Endothelial cell of umbilical vein (primary cell): ENCODE measurements at regions not wholly inside any gene's neighbourhood (a gene's known extent, or its start where the extent isn't known, plus 50 kb on each side); places are given as distances from the start of the nearest gene placed in this dataset.

Experiments used
- BruUV-seq: library from RNA; stranded (reverse); fragments of 400-500 nt; replicated peaks from 2 replicates; lab custom pipeline; 2021; lab: Mats Ljungman, UMichigan
- CTCF ChIA-PET: fragments of 300-600, 350-600 bp; sonication (Branson Sonifier 250); formaldehyde crosslinking; loops from one replicate; lab custom pipeline; 2021; ENCODE audit warnings: antibody characterized with exemption, inconsistent platforms; lab: Charles Lee
- POLR2A ChIA-PET: fragments of 300-600, 350-600 bp; sonication (Branson Sonifier 250); formaldehyde crosslinking; loops from one replicate; lab custom pipeline; 2021; ENCODE audit warnings: antibody characterized with exemption, inconsistent platforms; lab: Charles Lee
- DNase-seq: peaks from one replicate; pipeline ENCODE4 v3.0.0-alpha.2; 2011; ENCODE audit warnings: low read depth, low spot score
- FAIRE-seq: peaks from 2 replicates; lab custom pipeline; 2011; peaks lifted over from hg19 to GRCh38; lab: Jason Lieb, UNC
- H2AFZ ChIP-seq: 2 replicates; pipeline ENCODE4 v1.6.0; 2012; ENCODE audit warnings: low read depth, low read length, control low read depth, inconsistent platforms
- H3K27ac ChIP-seq: 2 replicates; pipeline ENCODE4 v1.5.1; 2011; ENCODE audit warnings: low read depth, mild to moderate bottlenecking, control low read depth, low read length, moderate library complexity; ENCODE audit not compliant: insufficient read depth
- H3K27me3 ChIP-seq, 2 experiments: 2 replicates each; pipeline versions ENCODE4 v1.6.0 to v1.6.1; 2011; ENCODE audit warnings: low read length in 2 of 2, mixed read lengths in 1 of 2; ENCODE audit not compliant: control insufficient read depth in 2 of 2, insufficient read depth in 2 of 2
- H3K36me3 ChIP-seq, 2 experiments: 2 replicates in 1 of 2; 3 replicates in 1 of 2; pipeline ENCODE4 v1.5.1; 2011; ENCODE audit warnings: low read length in 2 of 2, mild to moderate bottlenecking in 1 of 2, moderate library complexity in 1 of 2; ENCODE audit not compliant: control insufficient read depth in 2 of 2, insufficient read depth in 2 of 2; ENCODE audit errors: extremely low read depth in 1 of 2
- H3K4me1 ChIP-seq: 3 replicates; pipeline ENCODE4 v1.5.1; 2011; ENCODE audit warnings: mild to moderate bottlenecking, low read length; ENCODE audit not compliant: control insufficient read depth, insufficient read depth; ENCODE audit errors: extremely low read depth
- H3K4me2 ChIP-seq: 2 replicates; pipeline ENCODE4 v1.6.1; 2011; ENCODE audit warnings: low read length, control low read depth, mixed read lengths; ENCODE audit not compliant: insufficient read depth
- H3K4me3 ChIP-seq, 3 experiments: fragments of 200-600 bp in 1 of 3; sonication (generic), shearing (Covaris generic) in 1 of 3; replicated peaks in 1 of 3; 2 replicates each; pipeline ENCODE4 v1.5.1; 2011 to 2016; ENCODE audit warnings: control low read depth in 3 of 3, low read length in 3 of 3, mild to moderate bottlenecking in 2 of 3, inconsistent platforms in 1 of 3, low read depth in 1 of 3, moderate library complexity in 1 of 3; ENCODE audit not compliant: insufficient read depth in 1 of 3
- H3K79me2 ChIP-seq: 2 replicates; pipeline ENCODE4 v1.6.0; 2012; ENCODE audit warnings: low read length, inconsistent platforms; ENCODE audit not compliant: control insufficient read depth, insufficient read depth
- H3K9ac ChIP-seq: replicated peaks from 2 replicates; pipeline ENCODE3; 2011; ENCODE audit warnings: low read length, control low read depth; ENCODE audit not compliant: insufficient read depth; ENCODE audit errors: extremely low read depth
- H3K9me1 ChIP-seq: replicated peaks from 3 replicates; pipeline ENCODE4 v1.6.0; 2011; ENCODE audit warnings: mild to moderate bottlenecking, low read length; ENCODE audit not compliant: control insufficient read depth, insufficient read depth; ENCODE audit errors: extremely low read depth
- H3K9me3 ChIP-seq: replicated peaks from 2 replicates; pipeline ENCODE4 v1.5.1; 2012; ENCODE audit warnings: low read length, inconsistent platforms; ENCODE audit not compliant: control insufficient read depth, insufficient read depth
- H4K20me1 ChIP-seq: replicated peaks from 2 replicates; pipeline ENCODE3; 2011; ENCODE audit warnings: mild to moderate bottlenecking, low read length; ENCODE audit not compliant: control insufficient read depth, insufficient read depth; ENCODE audit errors: extremely low read depth
- EZH2 ChIP-seq: IDR thresholded peaks from 2 replicates; pipeline ENCODE4 v1.6.1; 2012; ENCODE audit warnings: borderline replicate concordance, low read depth, mild to moderate bottlenecking, moderate library complexity, low read length, inconsistent platforms; ENCODE audit not compliant: severe bottlenecking
- FOS ChIP-seq: IDR thresholded peaks from 2 replicates; pipeline ENCODE4 v1.6.1; 2011; ENCODE audit warnings: mild to moderate bottlenecking, low read length, moderate library complexity, borderline replicate concordance; ENCODE audit not compliant: insufficient read depth
- GATA2 ChIP-seq: IDR thresholded peaks from 2 replicates; pipeline ENCODE4 v1.7.0; 2011; ENCODE audit warnings: low read depth, mild to moderate bottlenecking, moderate library complexity, mixed read lengths, low read length; ENCODE audit not compliant: insufficient read length, insufficient read depth
- JUN ChIP-seq: IDR thresholded peaks from 2 replicates; pipeline ENCODE4 v1.6.1; 2011; ENCODE audit warnings: borderline replicate concordance, low read depth; ENCODE audit not compliant: insufficient read length, insufficient read depth
- MYC ChIP-seq: IDR thresholded peaks from one replicate; pipeline ENCODE4 v1.6.1; 2011; ENCODE audit warnings: mild to moderate bottlenecking, low read depth, low read length
- POLR2A ChIP-seq: IDR thresholded peaks from 2 replicates; pipeline ENCODE4 v1.6.1; 2012; ENCODE audit warnings: low read depth, mild to moderate bottlenecking, control low read depth, low read length
- POLR2AphosphoS5 ChIP-seq: IDR thresholded peaks from 2 replicates; pipeline ENCODE4 v1.6.1; 2012; ENCODE audit warnings: low read depth, mild to moderate bottlenecking, control low read depth, low read length, moderate library complexity; ENCODE audit not compliant: insufficient read depth
- dilution Hi-C: fragments of 300-500 bp; cut with MboI; formaldehyde crosslinking; loops from one replicate; pipeline ENCODE4 v1.15.0; 2019; ENCODE audit warnings: low sequenced_read_pairs; ENCODE audit not compliant: extremely low pct_ligation_motif_present
- intact Hi-C: fragments of 100-400 bp; cut with micrococcal nuclease; formaldehyde crosslinking; loops from one replicate; pipeline ENCODE4 v1.10.0; 2022
- TF ChIP-seq, protein P1 (sequence below), 2 donors: IDR thresholded peaks; 1 replicate in 1 of 2; 2 replicates in 1 of 2; pipeline ENCODE4 v1.5.1; 2011; ENCODE audit warnings: low read length in 2 of 2, mild to moderate bottlenecking in 2 of 2, moderate library complexity in 2 of 2, control low read depth in 1 of 2, inconsistent platforms in 1 of 2, low read depth in 1 of 2; ENCODE audit not compliant: insufficient read depth in 1 of 2; ENCODE audit errors: extremely low read depth in 1 of 2
- TF ChIP-seq, protein P2 (sequence below): IDR thresholded peaks from 2 replicates; pipeline ENCODE4 v1.6.1; 2011; ENCODE audit not compliant: insufficient read depth, insufficient read length

GRCh38 chr20:54794874-54795273 is 319.5 kb downstream of the DOK5 start:
- dilution Hi-C loops (no loop called here), intact Hi-C loops (no loop called here)
- Histone ChIP-seq H2AFZ (no peak overlapping the region), H3K9ac (no peak overlapping the region), H3K27me3 (no peaks in the 10 kb centered on the region), H3K4me3 (no peak overlapping the region), H3K27ac (no peak overlapping the region), H3K9me1 (no peaks in the 10 kb centered on the region), H3K9me3 (peaks cover 1% of the 10 kb centered on the region), H4K20me1 (no peaks in the 10 kb centered on the region), H3K36me3 (no peaks in the 10 kb centered on the region), H3K4me2 (no peak overlapping the region), H3K79me2 (no peaks in the 10 kb centered on the region), H3K4me1 (no peaks in the 10 kb centered on the region)
- no peak for TF ChIP-seq POLR2AphosphoS5
- TF ChIP-seq GATA2: no peak
- no peak for TF ChIP-seq MYC
- TF ChIP-seq FOS: no peak
- no peak for TF ChIP-seq POLR2A
- TF ChIP-seq, protein P1, sequence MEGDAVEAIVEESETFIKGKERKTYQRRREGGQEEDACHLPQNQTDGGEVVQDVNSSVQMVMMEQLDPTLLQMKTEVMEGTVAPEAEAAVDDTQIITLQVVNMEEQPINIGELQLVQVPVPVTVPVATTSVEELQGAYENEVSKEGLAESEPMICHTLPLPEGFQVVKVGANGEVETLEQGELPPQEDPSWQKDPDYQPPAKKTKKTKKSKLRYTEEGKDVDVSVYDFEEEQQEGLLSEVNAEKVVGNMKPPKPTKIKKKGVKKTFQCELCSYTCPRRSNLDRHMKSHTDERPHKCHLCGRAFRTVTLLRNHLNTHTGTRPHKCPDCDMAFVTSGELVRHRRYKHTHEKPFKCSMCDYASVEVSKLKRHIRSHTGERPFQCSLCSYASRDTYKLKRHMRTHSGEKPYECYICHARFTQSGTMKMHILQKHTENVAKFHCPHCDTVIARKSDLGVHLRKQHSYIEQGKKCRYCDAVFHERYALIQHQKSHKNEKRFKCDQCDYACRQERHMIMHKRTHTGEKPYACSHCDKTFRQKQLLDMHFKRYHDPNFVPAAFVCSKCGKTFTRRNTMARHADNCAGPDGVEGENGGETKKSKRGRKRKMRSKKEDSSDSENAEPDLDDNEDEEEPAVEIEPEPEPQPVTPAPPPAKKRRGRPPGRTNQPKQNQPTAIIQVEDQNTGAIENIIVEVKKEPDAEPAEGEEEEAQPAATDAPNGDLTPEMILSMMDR (IDR thresholded peaks at IDR 0.05; ENCODE audit: extremely low read depth in 1 of 2, insufficient read depth in 1 of 2, low read depth in 1 of 2, low read length in 2 of 2): no peak
- TF ChIP-seq JUN: no peak
- no peak for TF ChIP-seq EZH2
- TF ChIP-seq, protein P2, sequence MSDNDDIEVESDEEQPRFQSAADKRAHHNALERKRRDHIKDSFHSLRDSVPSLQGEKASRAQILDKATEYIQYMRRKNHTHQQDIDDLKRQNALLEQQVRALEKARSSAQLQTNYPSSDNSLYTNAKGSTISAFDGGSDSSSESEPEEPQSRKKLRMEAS: no peak
- BruUV-seq: no TSS peak
- CTCF ChIA-PET: no interaction called here
- no peak for FAIRE-seq
- DNase-seq: no peak
- POLR2A ChIA-PET: no interaction called here
